ENCODE measurements at regions not wholly inside any gene's neighbourhood (a gene's known extent, or its start where the extent isn't known, plus 50 kb on each side); places are given as distances from the start of the nearest gene placed in this dataset.

DNA sequence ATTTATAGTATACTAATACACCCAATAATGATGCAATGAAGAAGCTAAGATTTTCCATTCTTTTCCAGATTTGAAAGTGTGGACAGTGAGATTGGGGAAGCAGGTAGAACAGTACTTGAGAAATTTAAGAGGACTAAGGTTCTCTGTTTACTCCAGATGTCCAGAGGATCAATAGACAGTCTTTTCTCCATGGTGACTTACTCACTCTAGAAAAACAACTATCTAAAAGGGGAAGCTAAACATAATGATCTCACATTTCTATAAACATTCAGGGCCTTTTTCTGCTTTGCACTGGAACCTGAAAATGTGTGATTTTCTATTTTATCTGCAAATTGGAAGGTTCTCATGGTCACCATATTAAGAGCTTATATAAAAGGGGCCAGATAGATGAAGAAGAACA is 93.9 kb upstream of the ZBTB18 start:
- TF ChIP-seq, protein P1, sequence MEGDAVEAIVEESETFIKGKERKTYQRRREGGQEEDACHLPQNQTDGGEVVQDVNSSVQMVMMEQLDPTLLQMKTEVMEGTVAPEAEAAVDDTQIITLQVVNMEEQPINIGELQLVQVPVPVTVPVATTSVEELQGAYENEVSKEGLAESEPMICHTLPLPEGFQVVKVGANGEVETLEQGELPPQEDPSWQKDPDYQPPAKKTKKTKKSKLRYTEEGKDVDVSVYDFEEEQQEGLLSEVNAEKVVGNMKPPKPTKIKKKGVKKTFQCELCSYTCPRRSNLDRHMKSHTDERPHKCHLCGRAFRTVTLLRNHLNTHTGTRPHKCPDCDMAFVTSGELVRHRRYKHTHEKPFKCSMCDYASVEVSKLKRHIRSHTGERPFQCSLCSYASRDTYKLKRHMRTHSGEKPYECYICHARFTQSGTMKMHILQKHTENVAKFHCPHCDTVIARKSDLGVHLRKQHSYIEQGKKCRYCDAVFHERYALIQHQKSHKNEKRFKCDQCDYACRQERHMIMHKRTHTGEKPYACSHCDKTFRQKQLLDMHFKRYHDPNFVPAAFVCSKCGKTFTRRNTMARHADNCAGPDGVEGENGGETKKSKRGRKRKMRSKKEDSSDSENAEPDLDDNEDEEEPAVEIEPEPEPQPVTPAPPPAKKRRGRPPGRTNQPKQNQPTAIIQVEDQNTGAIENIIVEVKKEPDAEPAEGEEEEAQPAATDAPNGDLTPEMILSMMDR (IDR thresholded peaks at IDR 0.05; ENCODE audit: low read depth, low read length) = no peak
- TF ChIP-seq POLR2A (IDR thresholded peaks at IDR 0.05; ENCODE audit: extremely low read depth, insufficient read length) = no peak

All from NB4 (cell line).